Progenitor cell of endocrine pancreas (in vitro differentiated cells): ENCODE measurements at regions not wholly inside any gene's neighbourhood (a gene's known extent, or its start where the extent isn't known, plus 50 kb on each side); places are given as distances from the start of the nearest gene placed in this dataset.

Experiments
- DNase-seq: peaks from one replicate; pipeline ENCODE4 v3.0.0; 2021; ENCODE audit warnings: low spot score; ENCODE audit not compliant: unreplicated experiment
- H3K27ac Mint-ChIP-seq: 2 replicates; pipeline ENCODE4 v1.8.0; 2021; ENCODE audit warnings: mild to moderate bottlenecking, moderate library complexity, mixed read lengths
- H3K27me3 Mint-ChIP-seq: 2 replicates; pipeline ENCODE4 v1.8.0; 2021; ENCODE audit warnings: mixed read lengths
- H3K36me3 Mint-ChIP-seq: 2 replicates; pipeline ENCODE4 v1.8.0; 2022; ENCODE audit warnings: mixed read lengths; ENCODE audit not compliant: insufficient read depth
- H3K4me1 Mint-ChIP-seq: 2 replicates; pipeline ENCODE4 v1.8.0; 2021; ENCODE audit warnings: low read depth, mixed read lengths
- H3K4me3 Mint-ChIP-seq: 2 replicates; pipeline ENCODE4 v1.8.0; 2021; ENCODE audit warnings: low read depth, mild to moderate bottlenecking, moderate library complexity, mixed read lengths
- H3K9me3 Mint-ChIP-seq: 2 replicates; pipeline ENCODE4 v1.8.0; 2021; ENCODE audit warnings: low read depth, mixed read lengths
- TF ChIP-seq, protein P1 (sequence below): fragments of 200-600 bp; sonication (generic); IDR thresholded peaks from one replicate; pipeline ENCODE4 v1.5.0; 2021; ENCODE audit warnings: antibody characterized with exemption, mild to moderate bottlenecking; ENCODE audit not compliant: unreplicated experiment

DNA sequence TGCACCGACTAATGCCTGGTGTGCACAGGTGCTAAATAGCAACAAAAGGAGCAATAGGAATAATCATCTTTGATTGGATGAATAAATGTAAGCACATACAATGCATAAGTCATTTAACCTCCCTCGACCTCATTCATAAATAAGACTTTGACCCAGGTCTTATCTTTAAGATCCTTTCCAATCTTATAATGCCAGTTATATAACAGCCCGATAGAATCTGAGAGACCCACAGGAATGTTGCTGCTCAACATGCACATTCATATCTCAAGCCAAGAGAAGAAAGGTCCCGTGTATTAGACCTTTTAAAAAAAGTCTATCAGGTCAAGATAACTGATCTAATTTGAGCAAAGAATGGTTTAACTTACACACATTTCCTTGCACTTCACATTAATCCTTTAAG lies 146.8 kb upstream of the SOX9 start:
- H3K4me3 Mint-ChIP-seq = no peak overlapping the region
- H3K4me1 Mint-ChIP-seq = no peaks in the 10 kb centered on the region
- peaks cover 13% of the 10 kb centered on the region for H3K27me3 Mint-ChIP-seq
- no peaks in the 10 kb centered on the region for H3K36me3 Mint-ChIP-seq
- DNase-seq = no peak
- H3K9me3 Mint-ChIP-seq = no peaks in the 10 kb centered on the region
- H3K27ac Mint-ChIP-seq = no peak overlapping the region
- TF ChIP-seq, protein P1, sequence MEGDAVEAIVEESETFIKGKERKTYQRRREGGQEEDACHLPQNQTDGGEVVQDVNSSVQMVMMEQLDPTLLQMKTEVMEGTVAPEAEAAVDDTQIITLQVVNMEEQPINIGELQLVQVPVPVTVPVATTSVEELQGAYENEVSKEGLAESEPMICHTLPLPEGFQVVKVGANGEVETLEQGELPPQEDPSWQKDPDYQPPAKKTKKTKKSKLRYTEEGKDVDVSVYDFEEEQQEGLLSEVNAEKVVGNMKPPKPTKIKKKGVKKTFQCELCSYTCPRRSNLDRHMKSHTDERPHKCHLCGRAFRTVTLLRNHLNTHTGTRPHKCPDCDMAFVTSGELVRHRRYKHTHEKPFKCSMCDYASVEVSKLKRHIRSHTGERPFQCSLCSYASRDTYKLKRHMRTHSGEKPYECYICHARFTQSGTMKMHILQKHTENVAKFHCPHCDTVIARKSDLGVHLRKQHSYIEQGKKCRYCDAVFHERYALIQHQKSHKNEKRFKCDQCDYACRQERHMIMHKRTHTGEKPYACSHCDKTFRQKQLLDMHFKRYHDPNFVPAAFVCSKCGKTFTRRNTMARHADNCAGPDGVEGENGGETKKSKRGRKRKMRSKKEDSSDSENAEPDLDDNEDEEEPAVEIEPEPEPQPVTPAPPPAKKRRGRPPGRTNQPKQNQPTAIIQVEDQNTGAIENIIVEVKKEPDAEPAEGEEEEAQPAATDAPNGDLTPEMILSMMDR = no peak

DNA sequence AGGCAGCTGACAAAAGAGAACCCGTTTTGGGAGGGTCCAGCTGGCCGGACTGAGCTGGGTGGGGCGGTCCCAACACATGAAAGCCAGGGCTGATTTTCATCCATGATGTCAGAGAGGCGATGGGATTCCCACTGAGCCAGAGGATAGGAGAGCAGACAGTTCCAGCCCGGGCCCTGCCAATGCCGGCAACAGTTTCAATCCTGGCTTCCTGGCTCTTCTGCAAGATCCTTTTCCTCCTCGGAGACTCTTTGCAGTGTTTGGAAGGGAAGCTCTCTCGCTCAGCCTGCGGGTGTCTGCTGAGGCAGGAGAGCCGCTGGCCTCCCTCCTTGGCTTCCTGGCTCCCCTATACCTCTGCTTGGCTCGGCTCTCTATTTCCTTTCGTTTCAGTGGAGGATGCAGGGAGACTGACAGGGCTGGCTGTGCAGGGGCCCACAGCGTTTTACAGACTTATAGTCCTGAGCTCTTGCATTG lies 145.5 kb upstream of the SOX9 start:
- DNase-seq = no peak

DNA sequence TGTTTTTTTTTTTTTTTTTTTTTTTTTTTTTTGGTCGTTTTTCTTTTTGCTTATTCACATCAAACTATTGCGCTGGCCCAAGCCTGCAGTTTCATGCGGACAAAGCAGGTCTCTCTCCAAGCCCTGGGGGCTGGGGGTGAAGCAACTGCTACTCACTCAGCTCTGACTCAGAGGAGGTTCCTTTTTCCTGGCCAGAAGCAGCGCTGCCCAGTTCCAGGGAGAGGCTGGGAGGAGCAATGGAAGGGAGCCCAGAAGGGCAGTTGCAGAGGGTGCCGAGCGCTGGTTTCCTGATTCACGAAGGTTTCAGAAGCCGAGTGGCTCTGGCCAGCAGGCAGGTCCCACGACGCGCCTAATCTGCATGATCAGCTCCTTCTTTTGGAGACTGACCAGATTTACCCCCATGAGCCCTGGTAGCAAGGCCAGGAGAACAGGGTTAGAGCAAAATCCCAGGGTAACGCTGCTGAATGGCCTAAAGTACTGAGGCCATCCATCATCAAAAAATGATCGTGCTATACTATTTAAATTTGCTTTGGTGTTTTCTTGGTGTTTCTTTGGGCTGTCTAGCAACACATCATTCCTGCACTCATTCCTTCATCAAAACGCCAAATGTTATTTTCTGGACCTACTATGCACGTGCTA lies 144.7 kb upstream of the SOX9 start:
- Mint-ChIP-seq H3K4me1 (no peaks in the 10 kb centered on the region), H3K36me3 (no peaks in the 10 kb centered on the region), H3K27ac (no peak overlapping the region), H3K27me3 (peaks cover 13% of the 10 kb centered on the region), H3K4me3 (no peak overlapping the region), H3K9me3 (no peaks in the 10 kb centered on the region)
- TF ChIP-seq, protein P1 = no peak
- no peak for DNase-seq

More for the DNA sequence above, 145.5 kb upstream of the SOX9 start:
- TF ChIP-seq, protein P1 = no peak
- no peaks in the 10 kb centered on the region for H3K36me3 Mint-ChIP-seq
- H3K4me3 Mint-ChIP-seq = no peak overlapping the region
- H3K27me3 Mint-ChIP-seq = peaks cover 13% of the 10 kb centered on the region
- H3K4me1 Mint-ChIP-seq = no peaks in the 10 kb centered on the region
- H3K27ac Mint-ChIP-seq = no peak overlapping the region
- H3K9me3 Mint-ChIP-seq = no peaks in the 10 kb centered on the region

DNA sequence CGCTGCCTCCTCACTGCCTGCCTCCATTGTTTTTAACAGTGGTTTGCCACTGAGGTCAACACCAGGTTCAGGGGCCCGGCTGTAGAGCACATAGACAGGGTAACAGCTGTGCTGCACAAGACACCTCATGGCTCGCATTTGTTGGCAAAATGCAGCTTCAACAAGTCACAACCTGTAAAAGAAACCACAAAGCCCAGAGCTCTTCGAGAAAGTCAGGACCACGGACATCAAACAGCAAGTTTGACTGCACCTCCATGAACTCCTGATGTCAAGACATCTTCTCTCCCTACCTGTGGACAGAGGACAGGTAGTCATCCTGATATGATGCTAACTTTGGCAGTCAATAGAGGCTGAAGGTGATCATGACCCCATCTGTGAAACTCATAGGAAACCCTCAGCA lies 142.4 kb upstream of the SOX9 start:
- no peaks in the 10 kb centered on the region for H3K9me3 Mint-ChIP-seq
- H3K4me1 Mint-ChIP-seq = no peaks in the 10 kb centered on the region
- H3K36me3 Mint-ChIP-seq = no peaks in the 10 kb centered on the region
- TF ChIP-seq, protein P1 = no peak
- H3K27ac Mint-ChIP-seq = no peak overlapping the region
- H3K4me3 Mint-ChIP-seq = no peak overlapping the region
- H3K27me3 Mint-ChIP-seq = peaks cover 13% of the 10 kb centered on the region
- DNase-seq = no peak

DNA sequence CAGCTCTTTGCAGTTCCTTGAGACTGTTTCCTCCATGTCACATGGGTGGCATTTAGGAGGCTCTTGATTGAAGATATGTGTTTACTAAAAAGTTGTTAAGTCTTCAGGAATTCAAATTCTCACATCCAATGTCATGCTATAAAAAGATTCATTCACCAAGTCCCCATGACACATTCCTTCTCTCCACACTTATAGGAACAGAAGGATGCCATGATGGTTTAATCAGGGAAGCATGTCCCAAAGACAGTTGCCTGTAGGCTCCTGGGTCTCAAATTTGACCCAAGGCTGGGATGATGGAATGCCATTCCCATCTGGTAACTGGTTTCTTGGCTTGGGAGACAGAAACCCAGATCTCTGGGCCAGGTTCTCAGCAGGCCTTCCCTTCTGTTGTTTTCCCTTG lies 140.6 kb upstream of the SOX9 start:
- H3K27me3 Mint-ChIP-seq = peaks cover 9% of the 10 kb centered on the region
- DNase-seq = no peak
- TF ChIP-seq, protein P1 = no peak
- no peaks in the 10 kb centered on the region for H3K4me1 Mint-ChIP-seq
- H3K9me3 Mint-ChIP-seq = no peaks in the 10 kb centered on the region
- no peak overlapping the region for H3K27ac Mint-ChIP-seq
- H3K4me3 Mint-ChIP-seq = no peak overlapping the region
- H3K36me3 Mint-ChIP-seq = no peaks in the 10 kb centered on the region
